OCI-LY1 (cell line): ENCODE measurements at regions not wholly inside any gene's neighbourhood (a gene's known extent, or its start where the extent isn't known, plus 50 kb on each side); places are given as distances from the start of the nearest gene placed in this dataset.

ENCODE experiments used
- H2AFZ ChIP-seq: fragments of 200-600 bp; sonication (generic), shearing (Covaris generic); 2 replicates; pipeline ENCODE4 v1.6.0; 2014; ENCODE audit warnings: antibody characterized with exemption, mild to moderate bottlenecking, low read length
- H3F3A ChIP-seq: fragments of 200-600 bp; sonication (generic), shearing (Covaris generic); 2 replicates; pipeline ENCODE4 v1.6.0; 2014; ENCODE audit warnings: mild to moderate bottlenecking, antibody characterized with exemption, low read length, moderate library complexity; ENCODE audit not compliant: insufficient read depth
- H3K27ac ChIP-seq: fragments of 200-600 bp; sonication (generic); 2 replicates; pipeline ENCODE4 v1.5.1; 2014; ENCODE audit warnings: low read length, mixed run types, mild to moderate bottlenecking, low read depth; ENCODE audit not compliant: poor library complexity, severe bottlenecking
- H3K27me3 ChIP-seq: fragments of 200-600 bp; sonication (generic); 2 replicates; pipeline ENCODE4 v1.6.0; 2014; ENCODE audit warnings: antibody characterized with exemption, mild to moderate bottlenecking, low read length, moderate library complexity; ENCODE audit not compliant: insufficient read depth
- H3K36me3 ChIP-seq: fragments of 200-600 bp; sonication (generic); 2 replicates; pipeline ENCODE4 v1.6.1; 2014; ENCODE audit warnings: mild to moderate bottlenecking, antibody characterized with exemption, low read length, moderate library complexity, mixed read lengths; ENCODE audit not compliant: insufficient read depth
- H3K4me1 ChIP-seq: fragments of 200-600 bp; sonication (generic); 2 replicates; pipeline ENCODE4 v1.5.1; 2014; ENCODE audit warnings: mild to moderate bottlenecking, low read length, moderate library complexity; ENCODE audit not compliant: insufficient read depth, severe bottlenecking
- H3K4me2 ChIP-seq: fragments of 200-600 bp; sonication (generic), shearing (Covaris generic); 2 replicates; pipeline ENCODE4 v1.6.1; 2014; ENCODE audit warnings: low read length
- H3K4me3 ChIP-seq: fragments of 200-600 bp; sonication (generic); 2 replicates; pipeline ENCODE4 v1.5.1; 2014; ENCODE audit warnings: low read length, low read depth, mild to moderate bottlenecking, mixed read lengths; ENCODE audit not compliant: poor library complexity, severe bottlenecking
- H3K79me2 ChIP-seq: fragments of 200-600 bp; shearing (Covaris generic); 2 replicates; pipeline ENCODE4 v1.6.1; 2016; ENCODE audit warnings: mixed run types, low read length, mixed read lengths; ENCODE audit not compliant: insufficient read depth
- H3K9ac ChIP-seq: fragments of 200-600 bp; sonication (generic), shearing (Covaris generic); 2 replicates; pipeline ENCODE4 v1.6.1; 2014; ENCODE audit warnings: mild to moderate bottlenecking, low read length, mixed read lengths
- H3K9me2 ChIP-seq: fragments of 200-600 bp; sonication (generic), shearing (Covaris generic); 2 replicates; pipeline ENCODE4 v1.6.1; 2014; ENCODE audit warnings: low read depth, mild to moderate bottlenecking, low read length, mixed read lengths
- H3K9me3 ChIP-seq: fragments of 200-600 bp; shearing (Covaris generic); 2 replicates; pipeline ENCODE4 v1.6.1; 2014; ENCODE audit warnings: low read length, mixed read lengths
- H4K20me1 ChIP-seq: fragments of 200-600 bp; sonication (generic), shearing (Covaris generic); 2 replicates; pipeline ENCODE4 v1.6.0; 2016; ENCODE audit warnings: mild to moderate bottlenecking, low read length; ENCODE audit not compliant: insufficient read depth
- CTCF ChIP-seq: fragments of 200-600 bp; sonication (generic), shearing (Covaris generic); IDR thresholded peaks from 2 replicates; pipeline ENCODE4 v1.5.1; 2017; ENCODE audit warnings: mild to moderate bottlenecking, antibody characterized with exemption, low read length, moderate library complexity, mixed read lengths
- EZH2 ChIP-seq: fragments of 200-600 bp; sonication (generic), shearing (Covaris generic); IDR thresholded peaks from 2 replicates; pipeline ENCODE4 v1.8.0; 2017; ENCODE audit warnings: borderline replicate concordance, mixed run types, mild to moderate bottlenecking, antibody characterized with exemption, low read length, moderate library complexity, mixed read lengths

GRCh38 chr6:1463751-1464426 lies 74.5 kb downstream of the FOXF2 start:
- no peaks in the 10 kb centered on the region for H3K79me2 ChIP-seq
- no peak overlapping the region for H3K4me3 ChIP-seq
- no peaks in the 10 kb centered on the region for H3K36me3 ChIP-seq
- no peaks in the 10 kb centered on the region for H4K20me1 ChIP-seq
- no peak overlapping the region for H3K9ac ChIP-seq
- no peaks in the 10 kb centered on the region for H3K4me1 ChIP-seq
- no peaks in the 10 kb centered on the region for H3K9me2 ChIP-seq
- H3K27me3 ChIP-seq: peaks cover 3% of the 10 kb centered on the region
- H3K27ac ChIP-seq: no peak overlapping the region
- no peak for TF ChIP-seq CTCF
- no peak for TF ChIP-seq EZH2
- no peak overlapping the region for H2AFZ ChIP-seq
- no peaks in the 10 kb centered on the region for H3F3A ChIP-seq
- no peaks in the 10 kb centered on the region; the same call in 1 of the 2 replicates for H3K9me3 ChIP-seq
- H3K4me2 ChIP-seq: no peak overlapping the region

- Histone ChIP-seq H3K4me3 (no peak overlapping the region), H3F3A (no peaks in the 10 kb centered on the region), H3K27ac (no peak overlapping the region), H3K27me3 (peaks cover 3% of the 10 kb centered on the region), H3K9ac (no peak overlapping the region), H2AFZ (no peak overlapping the region), H3K79me2 (no peaks in the 10 kb centered on the region), H4K20me1 (no peaks in the 10 kb centered on the region), H3K36me3 (no peaks in the 10 kb centered on the region), H3K4me2 (no peak overlapping the region), H3K9me2 (no peaks in the 10 kb centered on the region), H3K9me3 (no peaks in the 10 kb centered on the region; the same call in 1 of the 2 replicates), H3K4me1 (no peaks in the 10 kb centered on the region)
- TF ChIP-seq EZH2: no peak
- no peak for TF ChIP-seq CTCF
Observed at GRCh38 chr6:1464781-1465370, 75.5 kb downstream of the FOXF2 start.

- no peak for TF ChIP-seq EZH2
- no peak for TF ChIP-seq CTCF
- H4K20me1 ChIP-seq: no peaks in the 10 kb centered on the region
- H3K4me2 ChIP-seq: no peak overlapping the region
Observed at GRCh38 chr6:1468126-1468525, 78.8 kb downstream of the FOXF2 start.

More at GRCh38 chr6:1468126-1468525, 78.8 kb downstream of the FOXF2 start:
- no peaks in the 10 kb centered on the region for H3K79me2 ChIP-seq
- H3K4me3 ChIP-seq: no peak overlapping the region
- no peaks in the 10 kb centered on the region for H3F3A ChIP-seq
- no peak overlapping the region for H3K9ac ChIP-seq
- H3K36me3 ChIP-seq: no peaks in the 10 kb centered on the region
- peaks cover 3% of the 10 kb centered on the region for H3K27me3 ChIP-seq
- H3K9me2 ChIP-seq: no peaks in the 10 kb centered on the region
- no peak overlapping the region for H2AFZ ChIP-seq
- H3K4me1 ChIP-seq: no peaks in the 10 kb centered on the region
- H3K9me3 ChIP-seq: no peaks in the 10 kb centered on the region
- H3K27ac ChIP-seq: no peak overlapping the region
